Fibroblast of lung (primary cell): ENCODE measurements at regions not wholly inside any gene's neighbourhood (a gene's known extent, or its start where the extent isn't known, plus 50 kb on each side); places are given as distances from the start of the nearest gene placed in this dataset.

Experiments used
- EZH2 ChIP-seq: IDR thresholded peaks from 2 replicates; pipeline ENCODE4 v1.5.1; 2012; ENCODE audit warnings: low read length, control low read depth, mild to moderate bottlenecking; ENCODE audit errors: missing control alignments
- TF ChIP-seq, protein P1 (sequence below), 2 donors: IDR thresholded peaks in 1 of 2; conservative IDR thresholded peaks in 1 of 2; 1 replicate in 1 of 2; 2 replicates in 1 of 2; pipeline ENCODE4 v1.5.1; 2011 to 2012; ENCODE audit warnings: low read length in 2 of 2, control low read depth in 1 of 2, inconsistent platforms in 1 of 2, low read depth in 1 of 2, mild to moderate bottlenecking in 1 of 2

DNA sequence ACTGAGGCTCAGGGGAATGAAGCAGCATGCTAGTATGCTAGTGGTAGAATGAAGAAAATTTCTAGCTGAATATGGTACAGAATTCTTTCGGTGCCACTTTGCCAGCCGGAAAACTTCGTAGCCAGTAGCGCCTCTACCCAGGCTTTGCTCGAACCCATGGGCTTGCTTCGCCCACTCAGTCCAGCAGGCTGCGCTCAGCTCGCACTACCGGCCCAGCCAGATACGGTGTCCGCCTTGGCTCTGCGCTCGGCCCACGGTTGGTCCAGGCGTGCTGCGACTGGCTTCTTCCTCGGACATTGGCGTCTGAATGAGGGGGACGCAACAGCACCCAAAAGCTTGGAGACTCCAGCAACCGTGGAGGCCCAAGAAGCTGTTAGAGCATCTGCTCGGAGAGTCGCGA is 372.5 kb upstream of the CDH8 start:
- TF ChIP-seq, protein P1, sequence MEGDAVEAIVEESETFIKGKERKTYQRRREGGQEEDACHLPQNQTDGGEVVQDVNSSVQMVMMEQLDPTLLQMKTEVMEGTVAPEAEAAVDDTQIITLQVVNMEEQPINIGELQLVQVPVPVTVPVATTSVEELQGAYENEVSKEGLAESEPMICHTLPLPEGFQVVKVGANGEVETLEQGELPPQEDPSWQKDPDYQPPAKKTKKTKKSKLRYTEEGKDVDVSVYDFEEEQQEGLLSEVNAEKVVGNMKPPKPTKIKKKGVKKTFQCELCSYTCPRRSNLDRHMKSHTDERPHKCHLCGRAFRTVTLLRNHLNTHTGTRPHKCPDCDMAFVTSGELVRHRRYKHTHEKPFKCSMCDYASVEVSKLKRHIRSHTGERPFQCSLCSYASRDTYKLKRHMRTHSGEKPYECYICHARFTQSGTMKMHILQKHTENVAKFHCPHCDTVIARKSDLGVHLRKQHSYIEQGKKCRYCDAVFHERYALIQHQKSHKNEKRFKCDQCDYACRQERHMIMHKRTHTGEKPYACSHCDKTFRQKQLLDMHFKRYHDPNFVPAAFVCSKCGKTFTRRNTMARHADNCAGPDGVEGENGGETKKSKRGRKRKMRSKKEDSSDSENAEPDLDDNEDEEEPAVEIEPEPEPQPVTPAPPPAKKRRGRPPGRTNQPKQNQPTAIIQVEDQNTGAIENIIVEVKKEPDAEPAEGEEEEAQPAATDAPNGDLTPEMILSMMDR (conservative IDR thresholded peaks at IDR 0.05 in 1 of 2, IDR thresholded peaks at IDR 0.05 in 1 of 2; ENCODE audit: low read depth in 1 of 2, low read length in 2 of 2), result no peak
- TF ChIP-seq EZH2, result no peak
